Neutrophil (primary cell): ENCODE measurements at regions not wholly inside any gene's neighbourhood (a gene's known extent, or its start where the extent isn't known, plus 50 kb on each side); places are given as distances from the start of the nearest gene placed in this dataset.
"Not testable (repeated sequence)": the region's sequence is repeated elsewhere in the genome, so short reads cannot be mapped to it uniquely, and the experiment has no call there.

Experiments
- H3K27ac ChIP-seq: fragments of 200-600 bp; sonication (generic); 2 replicates; pipeline ENCODE4 v1.5.1; 2016; ENCODE audit warnings: mild to moderate bottlenecking, moderate library complexity
- H3K27me3 ChIP-seq: fragments of 200-600 bp; sonication (generic); 2 replicates; pipeline ENCODE4 v1.6.0; 2016; ENCODE audit warnings: mild to moderate bottlenecking
- H3K36me3 ChIP-seq: fragments of 200-600 bp; sonication (generic); 2 replicates; pipeline ENCODE4 v1.5.1; 2017
- H3K4me1 ChIP-seq, 2 experiments: fragments of 200-600 bp in 1 of 2; sonication (generic) in 1 of 2; 1 replicate in 1 of 2; 2 replicates in 1 of 2; pipeline versions ENCODE4 v1.5.1 to v1.6.1; 2013 to 2016; ENCODE audit warnings: low read depth in 1 of 2, low read length in 1 of 2, mild to moderate bottlenecking in 1 of 2, moderate library complexity in 1 of 2; ENCODE audit not compliant: control insufficient read depth in 1 of 2, insufficient read depth in 1 of 2
- H3K4me3 ChIP-seq, 2 experiments: fragments of 200-600 bp in 1 of 2; sonication (generic) in 1 of 2; 1 replicate in 1 of 2; 2 replicates in 1 of 2; pipeline ENCODE4 v1.5.1; 2013 to 2016; ENCODE audit warnings: low read depth in 1 of 2, low read length in 1 of 2, mild to moderate bottlenecking in 1 of 2, moderate library complexity in 1 of 2
- H3K9me3 ChIP-seq: fragments of 200-600 bp; sonication (generic); 2 replicates; pipeline ENCODE4 v1.5.1; 2016

DNA sequence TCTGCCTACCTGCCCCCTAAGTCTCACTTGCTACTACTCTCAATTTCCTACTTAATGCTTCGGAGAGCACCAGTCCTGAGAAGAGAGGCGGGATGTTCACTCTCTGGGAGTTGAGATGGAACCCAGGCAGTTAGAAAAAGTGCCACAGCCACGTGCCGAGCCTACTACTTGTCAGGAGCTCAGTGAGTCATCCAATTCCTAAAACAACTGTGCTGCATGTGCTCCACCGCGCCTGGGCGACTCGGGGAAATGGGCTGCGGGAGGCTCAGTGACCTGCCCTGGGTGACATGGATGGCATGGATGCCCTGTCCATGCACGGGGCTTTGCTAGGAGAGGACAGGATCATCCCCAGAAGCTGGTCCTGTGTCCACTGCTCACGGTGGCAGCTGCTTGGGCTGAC, 2884.2 kb downstream of the RPIA start:
- H3K9me3 ChIP-seq, H3K27me3 ChIP-seq, H3K36me3 ChIP-seq, H3K27ac ChIP-seq, H3K4me1 ChIP-seq, H3K4me3 ChIP-seq: not testable (repeated sequence)

DNA sequence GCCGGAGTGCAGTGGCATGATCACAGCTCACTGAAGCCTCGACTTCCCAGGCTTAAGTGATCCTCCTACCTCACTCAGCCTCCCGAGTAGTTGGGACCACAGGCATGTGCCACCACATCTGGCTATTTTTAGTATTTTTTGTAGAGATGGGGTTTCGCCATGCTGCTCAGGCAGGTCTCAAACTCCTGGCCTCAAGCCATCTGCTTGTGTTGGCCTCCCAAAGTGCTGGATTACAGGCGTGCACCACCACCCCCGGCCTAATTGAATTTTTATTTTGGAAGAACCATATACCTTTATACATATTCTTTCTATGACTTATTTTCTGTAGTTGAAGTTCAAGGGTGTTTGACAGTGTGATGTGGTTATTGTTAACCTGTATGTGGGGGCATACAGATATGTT, 2885.9 kb downstream of the RPIA start:
- not testable (repeated sequence) for H3K4me1 ChIP-seq, H3K27ac ChIP-seq, H3K36me3 ChIP-seq, H3K9me3 ChIP-seq, H3K27me3 ChIP-seq, H3K4me3 ChIP-seq

DNA sequence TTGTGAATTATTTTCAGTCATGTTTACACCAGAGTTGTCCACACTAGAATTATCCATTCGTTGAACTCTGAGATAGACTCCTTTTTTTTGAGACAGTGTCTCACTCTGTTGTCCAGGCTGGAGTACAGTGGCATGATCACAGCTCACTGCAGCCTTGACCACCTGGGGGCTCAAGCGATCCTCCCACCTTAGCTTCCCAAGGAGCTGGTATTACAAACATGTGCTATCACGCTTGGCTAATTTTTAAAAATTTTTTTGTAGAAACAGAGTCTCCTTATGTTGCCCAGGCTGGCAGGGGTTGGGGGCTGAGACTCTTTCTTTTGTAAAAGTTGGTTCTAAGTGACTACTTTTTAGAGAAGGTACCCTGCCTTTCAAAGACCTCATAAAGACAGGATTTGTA, 2887.2 kb downstream of the RPIA start:
- not testable (repeated sequence) for H3K36me3 ChIP-seq, H3K4me1 ChIP-seq, H3K27ac ChIP-seq, H3K4me3 ChIP-seq, H3K9me3 ChIP-seq, H3K27me3 ChIP-seq

DNA sequence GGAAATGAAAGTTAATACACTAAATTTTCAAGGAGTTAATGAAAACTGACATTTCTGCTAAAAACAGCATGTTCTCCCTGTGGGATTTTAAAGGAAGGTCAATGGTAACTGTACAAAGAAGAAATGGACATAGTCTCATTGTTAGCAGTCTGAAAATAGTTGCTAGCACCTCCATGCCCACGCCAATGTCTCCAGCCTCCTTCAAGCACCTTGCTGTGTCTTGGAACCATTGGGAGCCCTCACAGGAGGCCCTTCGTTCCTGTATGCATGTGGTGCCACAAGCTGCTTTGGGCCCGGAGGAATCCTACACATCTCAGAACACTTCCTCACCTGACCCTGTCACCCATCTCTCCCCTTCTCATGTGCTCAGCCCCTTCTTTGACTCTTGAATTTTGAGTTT, 2888.1 kb downstream of the RPIA start:
- not testable (repeated sequence) for H3K27ac ChIP-seq, H3K9me3 ChIP-seq, H3K4me1 ChIP-seq, H3K36me3 ChIP-seq, H3K4me3 ChIP-seq, H3K27me3 ChIP-seq

DNA sequence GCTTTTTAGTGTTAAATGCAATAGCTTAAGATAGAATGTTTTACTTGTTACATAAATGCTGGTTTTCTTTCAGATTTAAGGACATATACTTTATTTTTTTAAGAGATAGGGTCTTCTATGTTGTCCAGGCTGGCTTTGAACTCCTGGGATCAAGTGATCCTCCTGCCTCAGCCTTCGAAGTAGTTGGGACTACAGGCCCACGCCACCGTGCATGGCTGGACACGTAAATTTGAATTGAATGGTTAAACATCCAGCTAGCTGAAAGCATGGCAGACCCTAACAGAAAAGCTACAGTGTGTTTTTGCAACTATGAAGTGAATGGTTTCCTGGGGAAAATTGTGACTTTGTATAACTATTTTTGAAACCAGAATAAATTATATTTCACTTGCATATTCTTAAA, 2888.6 kb downstream of the RPIA start:
- H3K27ac ChIP-seq, H3K36me3 ChIP-seq, H3K4me3 ChIP-seq, H3K9me3 ChIP-seq, H3K27me3 ChIP-seq, H3K4me1 ChIP-seq: not testable (repeated sequence)

DNA sequence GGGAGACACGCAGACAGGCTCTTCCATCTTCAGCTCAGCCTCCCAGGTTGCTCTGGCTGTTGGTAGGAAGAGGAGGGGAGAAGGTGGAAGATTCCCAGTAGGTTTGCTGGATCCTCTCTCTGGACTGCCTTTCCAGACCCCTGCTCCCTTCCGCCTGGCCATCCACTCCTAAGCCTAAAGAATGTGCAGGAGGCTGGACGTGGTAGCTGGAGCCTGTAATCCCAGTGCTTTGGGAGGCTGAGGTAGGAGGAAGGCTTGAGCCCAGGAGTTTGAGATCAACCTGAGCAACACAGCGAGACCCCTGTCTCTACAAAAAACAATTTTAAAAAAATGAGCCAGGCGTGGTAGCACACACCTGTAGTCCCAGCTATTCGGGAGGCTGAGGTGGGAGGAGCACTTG, 2895.6 kb downstream of the RPIA start:
- H3K27ac ChIP-seq, H3K36me3 ChIP-seq, H3K9me3 ChIP-seq, H3K4me1 ChIP-seq, H3K4me3 ChIP-seq: not testable (repeated sequence)
- peaks cover 32% of the 10 kb centered on the region for H3K27me3 ChIP-seq

DNA sequence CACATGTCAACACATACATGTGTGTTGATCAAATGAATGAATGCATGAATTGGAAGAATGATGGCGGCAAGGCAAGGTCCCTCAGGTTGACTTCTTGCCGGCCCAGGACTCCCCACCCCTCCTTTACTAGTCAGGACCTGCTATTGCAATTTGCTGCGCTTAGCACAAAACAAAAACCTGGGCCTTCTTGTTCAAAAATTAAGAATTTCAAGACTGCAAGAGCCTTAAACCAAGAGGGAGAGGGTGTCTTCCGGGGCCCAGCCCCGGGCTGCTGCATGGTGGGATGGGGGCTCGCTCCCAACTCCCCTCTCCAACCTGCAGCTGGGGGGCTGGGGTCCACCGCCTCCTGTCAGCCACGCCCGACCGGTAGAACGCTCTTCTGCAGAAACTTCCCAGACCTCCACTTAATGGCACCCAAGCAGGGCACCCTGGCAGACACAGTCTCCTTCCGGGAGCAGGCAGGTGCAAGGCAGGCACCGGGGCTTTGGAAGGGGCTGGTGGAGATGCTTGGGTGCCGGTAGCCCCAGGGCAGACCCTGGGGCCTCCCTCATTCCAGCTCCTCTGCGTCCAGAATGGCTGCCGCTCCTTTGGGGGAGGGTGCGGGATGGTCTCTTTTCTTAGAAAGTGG, 2896.5 kb downstream of the RPIA start:
- not testable (repeated sequence) for H3K9me3 ChIP-seq, H3K4me3 ChIP-seq, H3K4me1 ChIP-seq, H3K27ac ChIP-seq, H3K36me3 ChIP-seq
- peaks cover 32% of the 10 kb centered on the region for H3K27me3 ChIP-seq

DNA sequence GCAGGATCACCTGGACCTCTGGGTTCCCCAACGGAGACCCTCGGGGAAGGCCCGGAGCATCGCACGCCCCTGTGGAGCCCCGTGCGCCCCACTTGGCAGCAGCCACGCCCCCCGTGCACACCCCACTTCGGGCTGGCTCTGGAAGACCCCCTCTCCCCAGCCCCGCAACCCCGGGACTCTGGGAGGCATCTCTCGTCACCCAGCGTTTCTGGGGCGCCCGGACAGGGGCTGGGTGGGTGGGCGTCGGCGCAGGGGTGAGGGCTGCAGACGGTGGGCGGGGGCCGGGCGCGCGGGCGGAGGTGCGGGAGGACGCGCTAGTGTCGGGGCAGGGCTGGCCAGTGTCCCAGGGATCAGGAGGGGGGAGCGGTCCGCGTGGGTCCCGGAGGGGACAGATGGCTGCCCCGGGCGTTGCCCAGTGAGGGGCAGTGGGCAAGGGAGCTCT, 2897.3 kb downstream of the RPIA start:
- H3K36me3 ChIP-seq, H3K4me1 ChIP-seq, H3K4me3 ChIP-seq, H3K9me3 ChIP-seq, H3K27ac ChIP-seq: not testable (repeated sequence)
- peaks cover 32% of the 10 kb centered on the region for H3K27me3 ChIP-seq

DNA sequence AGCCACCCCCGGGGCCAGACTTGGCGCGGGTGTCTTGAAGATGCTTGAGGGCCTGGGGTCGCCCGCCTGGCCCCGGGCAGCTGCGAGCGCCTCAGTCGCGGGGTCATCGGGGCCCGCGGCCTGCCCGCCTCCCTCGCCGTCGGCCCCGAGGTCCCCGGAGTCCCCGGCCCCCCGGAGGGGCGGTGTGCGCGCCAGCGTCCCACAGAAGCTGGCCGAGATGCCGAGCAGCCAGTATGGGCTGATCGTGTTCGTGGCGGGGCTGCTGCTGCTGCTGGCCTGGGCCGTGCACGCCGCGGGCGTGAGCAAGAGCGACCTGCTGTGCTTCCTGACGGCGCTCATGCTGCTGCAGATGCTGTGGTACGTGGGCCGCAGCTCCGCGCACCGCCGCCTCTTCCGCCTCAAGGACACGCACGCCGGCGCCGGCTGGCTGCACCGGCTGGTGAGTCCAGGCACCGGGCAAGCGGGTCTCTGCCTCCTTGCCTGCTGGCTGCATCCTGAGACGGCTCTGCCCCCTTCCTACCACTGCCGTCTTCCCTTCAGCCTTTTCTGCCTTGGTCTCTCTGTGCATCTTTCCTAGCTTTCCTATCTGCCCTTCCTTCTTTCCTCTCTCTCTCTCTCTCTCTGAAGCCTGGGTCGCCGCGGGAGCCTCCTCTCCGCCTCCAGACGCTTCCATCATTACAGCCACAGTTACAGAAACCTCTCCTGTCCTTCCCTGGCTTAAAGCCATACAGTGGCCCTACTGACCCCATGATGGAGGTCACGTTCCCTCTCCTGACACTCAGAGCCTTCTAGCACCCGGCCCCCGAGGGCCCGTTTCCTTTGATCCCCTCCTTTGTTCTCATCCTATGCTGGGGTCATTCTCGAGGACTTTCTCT, 2898.2 kb downstream of the RPIA start:
- not testable (repeated sequence) for H3K27ac ChIP-seq, H3K9me3 ChIP-seq, H3K4me1 ChIP-seq, H3K36me3 ChIP-seq, H3K4me3 ChIP-seq
- peaks cover 32% of the 10 kb centered on the region for H3K27me3 ChIP-seq

DNA sequence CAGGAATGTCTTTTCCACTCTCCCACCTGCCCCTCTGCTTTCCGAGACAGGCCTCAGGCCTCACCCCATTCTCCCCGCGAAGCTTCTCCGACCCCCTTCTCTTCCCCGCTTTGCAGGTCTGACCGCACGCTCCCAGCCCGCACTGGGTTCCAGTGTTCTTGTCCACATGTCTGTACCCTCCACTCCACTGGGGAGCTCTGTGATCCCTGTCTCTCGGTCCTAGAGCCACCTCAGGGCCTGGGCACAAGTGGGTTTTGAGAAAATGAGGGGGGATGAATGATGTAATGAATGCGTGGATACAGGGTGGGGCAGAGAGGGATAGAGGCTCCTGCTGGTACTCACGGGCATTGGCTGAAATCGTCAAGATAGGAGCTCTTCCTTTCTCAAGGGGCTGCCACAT, 2898.9 kb downstream of the RPIA start:
- H3K36me3 ChIP-seq, H3K4me3 ChIP-seq: not testable (repeated sequence)

DNA sequence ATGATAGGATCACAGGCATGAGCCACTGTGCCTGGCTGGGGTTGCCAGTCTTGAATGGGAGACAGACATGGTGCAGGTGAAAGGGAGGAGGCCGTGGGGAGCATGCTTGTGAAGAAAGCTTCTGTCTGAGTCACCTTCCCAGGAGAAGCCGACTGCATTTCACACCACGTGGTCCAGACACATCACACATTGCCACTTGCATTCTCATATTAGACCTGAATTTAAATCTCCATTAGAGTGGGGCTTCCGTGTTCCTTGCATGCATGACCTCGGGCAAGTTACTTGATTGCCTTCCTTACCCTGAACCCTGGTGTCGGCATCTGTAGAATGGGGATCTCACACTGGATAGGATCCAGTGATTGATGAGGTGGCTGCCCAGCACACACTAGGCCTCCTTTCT, 2899.6 kb downstream of the RPIA start:
- H3K27ac ChIP-seq, H3K4me1 ChIP-seq, H3K4me3 ChIP-seq, H3K36me3 ChIP-seq, H3K9me3 ChIP-seq: not testable (repeated sequence)
- peaks cover 32% of the 10 kb centered on the region for H3K27me3 ChIP-seq

More for the DNA sequence above, 2898.9 kb downstream of the RPIA start:
- not testable (repeated sequence) for H3K27ac ChIP-seq, H3K9me3 ChIP-seq, H3K4me1 ChIP-seq
- peaks cover 32% of the 10 kb centered on the region for H3K27me3 ChIP-seq

DNA sequence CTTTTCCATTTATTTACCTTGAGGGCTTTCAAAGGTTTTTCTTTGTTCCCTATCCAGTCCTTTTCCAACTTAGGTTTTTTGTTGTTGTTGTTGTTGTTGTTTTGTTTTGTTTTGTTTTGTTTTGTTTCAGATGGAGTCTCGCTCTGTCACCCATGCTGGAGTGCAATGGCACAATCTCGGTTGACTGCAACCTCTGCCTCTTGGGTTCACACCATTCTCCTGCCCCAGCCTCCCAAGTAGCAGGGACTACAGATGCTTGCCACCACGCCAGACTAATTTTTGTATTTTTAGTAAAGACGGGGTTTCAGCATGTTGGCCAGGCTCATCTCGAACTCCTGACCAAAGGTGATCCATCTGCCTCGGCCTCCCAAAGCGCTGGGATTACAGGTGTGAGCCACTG, 2906.0 kb downstream of the RPIA start:
- H3K27ac ChIP-seq, H3K4me3 ChIP-seq, H3K36me3 ChIP-seq, H3K27me3 ChIP-seq, H3K9me3 ChIP-seq, H3K4me1 ChIP-seq: not testable (repeated sequence)

DNA sequence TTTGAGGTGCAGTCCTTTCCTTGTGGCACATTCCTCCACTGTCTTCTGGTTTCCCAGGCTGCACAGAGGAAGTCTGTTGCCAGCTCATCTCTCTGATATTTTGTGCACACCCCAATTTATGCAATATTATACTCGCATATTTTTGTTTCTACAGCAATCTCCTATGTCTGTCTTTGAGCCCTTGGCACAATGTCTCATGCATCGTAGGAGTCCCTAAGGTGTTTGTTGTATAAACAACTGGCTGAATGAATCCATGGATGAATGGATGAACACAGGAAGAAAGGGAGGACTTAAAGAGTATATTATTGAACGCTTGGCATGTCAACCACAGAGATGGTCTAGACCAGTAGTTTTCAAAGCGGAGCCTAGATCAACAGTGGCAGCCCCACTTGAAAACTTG, 2907.0 kb downstream of the RPIA start:
- H3K27me3 ChIP-seq, H3K4me1 ChIP-seq, H3K27ac ChIP-seq, H3K4me3 ChIP-seq, H3K36me3 ChIP-seq, H3K9me3 ChIP-seq: not testable (repeated sequence)

DNA sequence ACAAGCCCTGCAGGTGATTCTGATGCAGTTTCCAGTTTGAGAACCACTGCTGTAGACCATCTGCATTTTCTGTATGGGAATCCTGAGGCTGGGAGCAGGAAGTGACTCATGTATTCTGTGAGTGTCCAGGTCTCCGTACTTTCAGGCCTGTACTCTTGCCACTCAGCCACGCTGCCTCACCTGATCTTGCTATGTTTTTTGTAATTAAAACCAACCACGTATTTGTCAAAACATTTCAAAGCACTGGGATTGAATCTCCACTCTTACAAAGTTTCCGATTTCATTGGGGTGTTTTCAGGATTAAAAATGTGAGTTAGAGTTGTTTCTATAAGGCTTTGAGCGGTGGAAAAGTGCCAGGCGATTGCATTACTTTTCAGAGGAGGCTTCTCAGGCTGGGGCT, 2907.5 kb downstream of the RPIA start:
- not testable (repeated sequence) for H3K4me3 ChIP-seq, H3K27me3 ChIP-seq, H3K4me1 ChIP-seq, H3K27ac ChIP-seq, H3K9me3 ChIP-seq, H3K36me3 ChIP-seq
